Activated CD4-positive, alpha-beta T cell treated with anti-CD3 and anti-CD28 coated beads, Interleukin-2, Interleukin-4, amounts not matched to agents 100 ng/mL and 50 ng/mL, durations not matched to agents 16 hours and 8 hours (primary cell): ENCODE measurements at regions not wholly inside any gene's neighbourhood (a gene's known extent, or its start where the extent isn't known, plus 50 kb on each side); places are given as distances from the start of the nearest gene placed in this dataset.
A peak's percentile ranks its signal among the peaks of the same experiment; 100 is the strongest.

Experiments used
- DNase-seq: peaks from one replicate; pipeline ENCODE4 v3.0.0-alpha.2; 2020; ENCODE audit warnings: low spot score

DNA sequence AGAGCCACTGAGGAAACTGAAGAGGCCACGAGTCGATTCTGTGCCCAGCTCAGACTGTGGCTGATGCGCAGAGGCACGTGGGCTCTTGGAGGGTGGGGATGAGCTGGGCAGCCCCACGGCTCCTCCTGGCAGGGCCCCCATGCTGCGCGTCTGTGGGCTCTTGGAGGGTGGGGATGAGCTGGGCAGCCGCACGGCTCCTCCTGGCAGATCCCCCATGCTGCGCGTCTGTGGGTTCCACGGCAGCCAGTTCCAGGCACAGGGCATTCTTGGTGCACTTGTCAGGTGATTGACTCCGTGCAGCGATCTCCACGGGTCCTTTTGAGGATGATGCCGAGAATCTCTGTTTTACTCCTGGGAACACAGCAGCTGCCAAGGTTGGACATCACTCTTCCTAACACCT, 138.1 kb upstream of the ZNF236 start:
- DNase-seq, result no peak

DNA sequence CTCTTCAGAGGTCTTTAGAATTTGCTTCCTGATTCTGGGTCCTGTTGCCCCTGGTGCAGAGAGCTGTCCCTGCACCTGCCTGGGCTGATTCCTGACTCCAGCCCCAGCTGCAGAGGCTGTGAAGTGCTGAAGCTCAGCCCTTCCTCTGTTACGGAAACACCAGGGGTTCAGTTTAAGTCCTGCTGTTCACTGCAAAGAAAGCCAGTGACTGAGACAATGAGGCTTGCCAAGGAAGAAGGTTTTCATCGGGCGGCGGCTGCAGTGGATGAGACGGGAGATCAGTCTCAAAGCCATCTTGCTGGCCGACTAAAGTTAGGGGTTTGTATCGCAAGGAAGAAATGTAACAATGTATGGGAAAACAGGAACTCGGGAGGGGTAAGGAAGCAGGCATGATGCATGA, 142.4 kb upstream of the ZNF236 start:
- no peak for DNase-seq

DNA sequence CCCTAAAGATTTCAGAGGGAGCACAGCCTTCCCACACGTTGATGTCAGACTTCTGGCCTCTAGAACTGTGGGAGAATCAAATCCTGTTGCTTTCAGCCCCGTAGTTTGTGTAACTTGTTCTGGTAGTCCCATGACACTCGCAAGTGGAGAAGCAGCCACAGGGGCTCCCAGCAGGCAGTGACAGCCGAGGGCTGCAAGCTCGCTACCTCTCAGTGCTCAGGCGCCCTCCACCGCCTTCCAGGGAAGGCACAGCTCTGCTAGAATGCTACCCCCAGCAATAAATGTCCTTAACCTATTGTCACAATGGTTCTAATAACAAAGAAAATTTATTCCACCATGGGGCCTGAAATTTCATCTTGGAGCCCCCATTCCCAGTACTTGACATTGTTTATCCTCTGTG, 143.1 kb upstream of the ZNF236 start:
- DNase-seq, result no peak

DNA sequence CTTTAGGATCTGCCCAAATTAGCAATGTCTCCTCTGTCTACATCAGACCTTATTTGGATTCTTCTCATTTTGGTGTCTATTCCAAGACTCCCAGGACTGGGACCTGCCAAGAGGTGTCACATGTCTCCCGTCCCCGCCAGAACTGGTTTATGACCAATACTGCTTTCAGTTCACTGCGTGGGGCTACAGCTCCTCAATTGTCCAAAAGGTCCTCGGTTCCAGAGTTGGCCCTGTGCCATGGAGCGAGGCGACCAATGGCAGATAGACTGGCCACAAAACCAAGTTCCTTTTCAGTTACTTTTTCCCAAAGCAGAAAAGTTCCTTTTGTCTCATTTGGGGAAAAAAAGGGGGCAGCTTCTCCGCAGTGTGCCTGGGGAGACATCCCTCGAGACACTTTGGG, 144.1 kb upstream of the ZNF236 start:
- DNase-seq, result no peak

DNA sequence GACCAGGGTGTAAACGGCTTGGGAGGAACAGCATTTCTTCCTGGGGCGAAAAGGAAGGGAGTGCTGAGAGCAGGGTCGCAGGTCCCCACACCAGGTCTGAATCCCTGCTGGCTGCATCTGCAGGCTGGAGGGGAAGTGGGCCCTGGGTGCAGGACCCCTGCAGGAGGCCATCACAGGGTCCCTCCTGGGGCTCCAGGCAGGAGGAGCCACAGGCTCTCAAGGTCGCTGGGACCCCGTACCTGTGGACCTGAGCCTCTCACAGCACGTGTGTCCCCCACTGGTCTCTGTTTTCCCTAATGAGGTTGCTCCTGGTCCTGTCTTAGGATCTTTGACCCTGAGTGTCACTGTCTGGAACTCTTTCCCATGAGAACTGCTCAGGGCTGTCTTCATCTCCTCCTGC, 147.8 kb upstream of the ZNF236 start:
- no peak for DNase-seq

DNA sequence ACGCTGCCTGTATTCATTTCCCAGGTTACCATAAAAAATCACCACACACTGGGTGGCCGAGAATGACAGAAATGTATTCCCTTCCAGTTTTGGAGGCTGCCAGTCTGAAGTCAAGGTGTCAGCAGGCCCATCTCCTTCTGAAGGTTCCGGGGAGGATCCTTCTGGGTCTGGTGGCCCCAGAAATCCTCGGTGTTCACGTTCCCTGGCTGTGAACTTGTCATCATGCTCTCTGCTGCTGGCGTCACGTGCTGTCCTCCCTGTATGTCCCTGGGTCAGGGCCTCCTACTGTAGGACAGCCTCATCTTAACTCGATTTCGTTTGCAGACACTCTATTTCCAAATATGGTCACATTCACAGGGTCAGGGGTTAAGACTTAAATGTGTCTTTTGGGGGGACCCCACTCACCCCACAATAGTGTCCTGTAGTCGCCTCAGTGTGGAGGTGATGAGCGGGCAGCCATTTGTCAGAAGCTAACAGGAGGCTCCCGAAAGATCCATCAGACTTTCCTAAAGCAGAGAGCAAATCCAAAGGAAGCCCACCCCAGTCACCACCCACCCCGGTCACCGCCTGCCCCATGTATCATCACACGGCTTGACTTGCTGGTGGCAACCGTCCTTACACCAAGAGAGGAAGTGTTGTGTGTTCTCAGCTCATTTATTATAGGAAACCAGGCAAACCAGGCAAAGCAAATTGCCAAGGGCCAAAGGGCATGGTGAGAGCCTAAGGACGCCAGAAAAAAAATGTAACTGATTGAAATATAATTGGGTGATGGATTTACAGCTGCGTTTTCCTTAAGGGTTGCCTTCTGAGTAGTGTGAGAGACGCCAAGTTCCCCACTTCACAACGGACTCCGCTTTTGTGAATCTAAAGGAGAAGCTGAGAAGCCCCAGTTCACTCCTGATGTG, 148.8 kb upstream of the ZNF236 start:
- no peak for DNase-seq

DNA sequence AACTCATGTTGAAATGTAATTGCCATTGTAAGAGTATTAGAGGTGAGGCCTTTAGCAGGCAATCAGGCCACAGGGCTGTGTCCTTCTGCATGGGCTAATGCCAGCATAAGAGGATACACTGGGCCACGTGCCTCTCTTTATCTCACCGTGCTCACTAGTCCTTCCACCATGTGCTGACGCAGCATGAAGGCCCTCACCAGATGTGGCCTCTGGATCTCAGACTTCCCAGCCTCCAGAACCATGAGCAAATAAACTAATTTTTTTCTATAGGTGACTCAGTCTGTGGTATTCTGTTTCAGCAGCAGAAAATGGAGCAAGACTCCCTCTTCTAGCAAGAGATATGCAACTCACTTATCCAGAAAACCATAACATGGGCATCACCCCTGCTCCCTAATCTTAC, 149.7 kb upstream of the ZNF236 start:
- no peak for DNase-seq

DNA sequence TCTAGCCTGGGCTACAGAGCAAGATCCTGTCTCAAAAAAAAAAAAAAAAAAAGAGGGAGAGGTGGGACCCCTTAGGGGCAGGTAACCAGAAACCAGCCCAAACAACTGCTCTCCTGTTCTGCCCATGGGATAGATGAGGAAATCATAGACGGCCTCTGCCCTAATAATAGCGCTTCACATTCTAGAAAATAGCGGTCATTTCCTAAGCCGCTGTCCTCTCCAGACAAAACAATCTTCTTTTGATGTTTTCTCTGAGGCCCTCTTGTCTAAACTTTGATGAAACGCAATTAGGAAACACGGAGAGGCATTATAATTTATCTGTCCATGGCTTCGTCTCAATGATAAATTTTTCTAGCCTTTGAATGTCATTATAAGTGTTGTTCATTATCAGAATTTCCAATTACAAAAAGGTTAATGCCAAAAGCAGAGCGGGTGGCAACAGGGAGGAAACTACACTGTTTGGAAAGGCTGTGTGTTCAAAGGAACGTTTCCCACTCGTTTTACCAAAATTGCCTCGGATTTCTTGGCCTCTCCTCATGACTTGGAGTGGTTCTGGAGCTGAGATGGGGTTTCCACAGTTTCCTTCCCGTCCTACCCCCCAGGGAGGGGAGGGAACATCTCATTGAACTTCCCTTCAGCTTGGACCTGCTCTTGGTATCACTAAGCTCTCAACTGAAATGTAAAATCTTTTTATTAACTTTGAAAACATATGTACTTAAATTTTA, 151.6 kb upstream of the ZNF236 start:
- no peak for DNase-seq

DNA sequence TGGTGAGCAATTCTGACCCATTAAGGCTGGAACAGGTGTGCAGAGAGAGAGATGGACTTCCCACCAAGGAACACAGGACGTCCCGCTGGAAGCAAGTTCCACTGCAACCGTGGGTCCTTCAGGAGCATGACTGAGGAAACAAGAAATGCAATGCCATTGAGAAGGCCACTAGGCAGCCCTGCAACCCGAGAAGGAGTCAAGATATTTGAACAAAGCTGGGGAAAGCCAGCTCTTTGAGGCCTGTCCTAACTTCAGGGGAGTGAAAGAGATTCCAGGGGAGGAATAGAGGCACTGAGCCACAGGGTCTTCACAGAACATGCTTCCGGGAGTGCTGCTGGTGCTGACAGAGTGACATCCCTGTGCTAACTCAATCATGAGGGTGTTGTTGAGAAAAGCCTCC, 153.8 kb upstream of the ZNF236 start:
- no peak for DNase-seq

DNA sequence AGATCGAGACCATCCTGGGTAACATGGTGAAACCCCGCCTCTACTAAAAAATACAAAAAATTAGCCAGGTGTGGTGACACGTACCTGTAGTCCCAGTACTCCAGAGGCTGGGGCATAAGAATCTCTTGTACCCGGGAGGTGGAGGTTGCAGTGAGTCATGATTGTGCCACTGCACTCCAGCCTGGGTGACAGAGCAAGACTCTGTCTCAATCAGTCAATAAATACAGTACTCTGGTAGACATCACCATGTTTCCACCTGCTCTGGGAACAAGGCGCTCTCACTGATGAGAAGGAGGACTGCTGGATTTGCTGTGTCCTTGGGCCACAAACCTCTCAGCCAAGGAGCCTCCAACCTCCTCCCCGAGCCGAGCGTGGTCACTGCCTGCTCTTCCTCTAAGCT, 154.2 kb upstream of the ZNF236 start:
- DNase-seq, result no peak

DNA sequence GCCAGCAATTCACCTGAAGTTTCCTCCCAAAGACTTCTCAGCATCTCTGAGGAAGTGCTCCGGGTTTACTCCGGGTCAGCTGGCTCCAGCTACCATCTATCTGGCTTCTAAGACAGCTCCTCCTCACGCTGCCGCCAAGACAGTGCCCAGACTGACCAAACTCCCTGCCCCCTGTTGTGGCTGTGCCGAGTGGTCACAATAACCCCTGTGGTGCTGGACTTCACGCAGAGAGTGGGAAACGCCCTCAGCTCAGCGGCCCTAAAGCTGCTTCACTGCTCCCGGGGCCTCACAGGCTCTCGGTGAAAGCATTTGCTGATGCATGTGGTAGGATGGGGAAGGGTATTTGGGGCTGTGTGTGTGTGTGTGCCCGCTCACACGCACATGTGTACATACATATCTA, 154.8 kb upstream of the ZNF236 start:
- no peak for DNase-seq

DNA sequence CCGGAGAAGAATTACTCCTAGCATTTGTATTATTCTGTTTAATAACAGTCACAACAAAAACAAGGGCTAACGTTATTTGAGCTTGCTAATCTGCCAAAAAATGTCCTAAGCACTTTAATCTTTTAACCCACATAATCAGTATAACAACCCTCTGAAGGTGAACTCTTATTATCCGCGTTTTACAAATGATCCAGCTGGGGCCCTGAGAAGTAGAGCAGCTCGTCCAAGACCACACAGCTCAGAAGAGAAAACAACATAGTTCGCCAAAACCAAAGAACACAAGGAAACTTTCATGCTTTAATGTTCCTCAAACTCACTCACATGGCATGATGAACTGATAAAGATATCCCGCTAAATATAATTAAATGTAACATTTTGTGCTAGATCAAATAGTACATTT, 159.7 kb upstream of the ZNF236 start:
- no peak for DNase-seq

DNA sequence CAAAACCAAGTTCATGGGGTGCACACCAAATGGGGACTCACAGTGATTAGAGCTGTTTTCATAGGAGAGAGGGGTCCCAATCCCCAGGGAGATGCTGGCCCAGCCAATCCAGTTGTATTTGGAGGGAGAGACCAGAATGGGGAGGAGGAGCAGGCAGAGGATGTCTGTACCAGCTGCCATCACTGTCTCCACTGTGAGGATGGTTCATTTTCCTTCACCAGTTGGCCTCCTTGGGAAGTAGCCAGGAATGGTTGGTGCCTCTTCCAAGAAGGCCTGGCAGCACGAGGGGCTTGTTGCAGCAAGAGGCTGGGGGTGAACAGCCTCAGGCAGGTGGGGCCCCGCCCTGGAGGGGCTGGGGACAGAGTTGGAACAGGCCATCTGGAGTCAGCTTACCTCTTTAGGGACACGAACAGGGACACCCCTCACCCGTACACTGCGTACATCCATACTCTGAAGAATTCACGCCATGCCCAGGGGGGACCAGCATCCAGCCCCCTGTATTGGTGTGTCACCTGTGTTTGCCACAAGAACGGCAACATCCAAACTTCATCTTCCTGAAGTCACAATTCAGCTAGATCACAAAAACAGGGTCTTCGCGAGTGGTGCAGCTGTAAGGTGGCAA, 161.7 kb upstream of the ZNF236 start:
- no peak for DNase-seq

DNA sequence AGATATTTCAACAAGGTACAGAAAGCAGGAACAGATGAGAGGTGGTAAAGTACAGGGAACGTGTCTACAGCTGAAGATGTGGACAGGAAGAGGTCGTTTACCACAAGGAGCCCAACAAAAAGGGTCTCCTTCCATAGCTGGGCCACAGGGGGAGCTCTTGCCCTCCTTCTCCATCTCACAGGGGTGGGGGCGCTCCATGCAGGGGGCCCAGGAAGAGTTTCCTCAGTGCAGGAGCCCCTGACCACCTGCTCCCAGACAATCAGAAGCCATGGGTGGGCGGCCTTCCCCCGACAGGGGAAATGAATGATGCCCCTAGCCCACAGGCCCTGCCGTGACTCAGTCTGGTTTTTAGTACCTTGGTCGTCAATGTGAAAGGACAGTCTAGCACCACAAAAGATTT, 163.6 kb upstream of the ZNF516 start:
- DNase-seq, result peak; percentile 15

DNA sequence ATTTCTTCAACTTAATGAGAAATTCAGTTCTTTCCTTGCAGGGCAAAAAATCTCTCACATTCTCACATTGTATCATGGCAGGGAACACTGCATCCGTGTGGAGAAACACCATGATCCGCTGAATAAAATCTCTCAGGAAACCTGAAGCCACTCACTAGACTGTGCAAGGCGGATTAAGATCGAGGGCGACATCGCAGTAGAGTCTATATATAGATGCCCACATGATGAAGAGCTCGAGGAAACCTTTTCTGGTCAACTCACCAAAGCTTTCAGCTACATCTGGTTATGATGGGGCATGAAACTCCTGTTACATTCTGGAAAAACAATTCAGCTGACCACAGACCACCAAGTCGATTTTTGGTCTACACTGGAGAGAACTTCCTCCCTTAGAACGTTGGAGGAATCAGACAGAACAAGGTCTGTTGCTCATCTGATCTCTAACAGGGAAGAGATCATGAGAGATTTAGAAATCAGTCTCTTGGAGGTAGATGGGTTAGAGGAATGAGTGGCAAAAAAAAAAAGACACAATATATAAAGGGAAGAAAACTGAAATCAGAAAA, 162.9 kb upstream of the ZNF516 start:
- DNase-seq, result peak; percentile 9

DNA sequence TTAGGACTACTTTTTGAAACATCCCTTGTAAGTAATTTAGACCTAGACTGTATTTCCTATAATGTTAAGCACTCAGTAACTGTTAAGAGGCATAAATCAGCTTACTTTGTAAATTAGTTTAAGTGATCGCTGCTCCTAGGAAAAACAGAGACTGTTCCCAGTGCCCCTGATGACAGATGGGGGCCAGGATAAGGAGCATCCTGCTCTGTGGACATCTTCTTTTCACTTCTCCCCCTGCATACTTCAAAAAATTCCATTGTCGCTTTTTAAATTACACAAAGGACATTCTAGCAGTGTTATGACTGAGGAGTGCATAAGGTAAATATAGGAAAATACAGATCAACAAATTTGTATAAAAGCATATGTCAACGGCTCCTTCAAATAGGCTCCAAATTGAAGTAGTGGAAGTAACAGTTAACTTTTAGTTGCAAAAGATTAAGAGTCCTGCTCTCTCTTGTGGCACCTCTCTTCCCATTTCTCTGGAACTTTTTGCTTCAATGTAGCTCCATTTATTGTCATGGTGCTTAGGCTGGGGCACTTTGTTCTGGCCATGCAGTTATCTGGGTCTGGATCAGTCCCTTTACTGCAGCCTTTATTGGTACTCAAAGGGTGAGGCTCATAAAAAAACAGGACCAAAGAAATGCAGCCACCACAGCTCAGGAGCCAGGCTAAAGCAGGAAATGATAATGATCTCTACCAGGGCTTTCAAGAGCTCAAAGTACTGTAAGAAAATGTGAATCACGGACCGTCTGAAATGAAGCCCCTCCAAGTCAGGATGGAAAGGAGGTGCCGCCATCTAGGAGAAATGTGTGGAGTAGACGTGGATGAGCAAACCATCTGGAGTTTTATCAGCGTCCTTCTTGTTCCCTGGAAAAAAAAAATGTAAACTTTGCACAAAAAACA, 162.1 kb upstream of the ZNF516 start:
- DNase-seq, result no peak

DNA sequence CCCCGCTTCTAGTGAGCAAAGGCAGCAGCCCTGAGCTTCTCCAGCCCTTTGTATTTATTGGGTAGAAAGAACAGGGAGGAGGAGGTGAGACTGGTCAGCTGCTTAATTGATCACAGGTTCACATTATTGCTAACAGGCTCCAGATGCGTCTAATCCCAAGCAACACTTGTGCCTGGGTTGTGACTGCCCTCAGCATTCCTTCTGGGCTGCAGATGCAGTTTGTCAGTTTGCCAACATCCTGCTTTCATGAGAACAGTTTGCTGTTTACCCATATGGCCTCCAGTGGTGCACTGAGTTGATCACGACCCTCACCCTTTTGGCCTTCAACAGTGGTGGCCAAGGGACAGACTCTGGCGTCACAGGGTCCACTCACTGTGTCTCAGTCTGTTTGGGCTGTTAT, 159.5 kb upstream of the ZNF516 start:
- no peak for DNase-seq

DNA sequence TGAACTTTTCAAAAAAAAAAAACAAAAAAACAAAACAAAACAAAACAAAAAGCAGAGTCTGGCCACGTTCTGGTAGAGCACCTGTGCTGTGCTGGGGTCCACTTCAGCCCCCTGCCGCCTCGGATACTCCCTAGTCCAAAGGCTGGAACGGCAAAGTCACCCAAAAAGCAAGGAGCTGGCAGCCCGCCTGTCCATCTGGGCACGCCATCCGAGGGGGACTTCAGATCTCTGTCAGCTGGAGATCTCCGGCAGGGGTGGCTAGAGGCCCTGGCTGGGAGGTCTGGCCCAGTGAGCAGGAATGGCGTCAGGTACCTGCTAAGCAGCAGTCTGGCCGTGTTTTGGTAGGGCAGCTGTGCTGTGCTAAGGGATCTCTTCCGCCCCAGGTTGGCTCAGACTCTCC, 152.3 kb upstream of the ZNF516 start:
- no peak for DNase-seq

DNA sequence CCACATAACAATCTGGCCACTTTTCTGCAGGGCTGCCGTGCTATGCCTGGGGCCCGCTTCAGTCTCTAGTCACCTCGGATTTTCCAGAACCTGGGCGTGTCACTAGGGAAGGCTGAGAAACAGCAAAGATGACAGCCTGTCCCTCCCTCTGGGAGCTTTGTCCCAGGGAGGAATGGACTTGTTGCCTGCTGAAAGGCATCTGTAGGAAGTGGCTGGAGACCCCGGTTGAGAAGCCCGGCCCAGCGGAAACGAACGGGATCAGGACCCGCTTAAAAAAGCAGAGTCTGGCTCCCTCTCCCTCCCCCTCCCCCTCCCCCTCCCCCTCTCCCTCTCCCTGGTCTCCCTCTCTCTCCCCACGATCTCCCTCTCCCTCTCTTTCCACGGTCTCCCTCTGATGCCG, 149.5 kb upstream of the ZNF516 start:
- DNase-seq, result no peak

DNA sequence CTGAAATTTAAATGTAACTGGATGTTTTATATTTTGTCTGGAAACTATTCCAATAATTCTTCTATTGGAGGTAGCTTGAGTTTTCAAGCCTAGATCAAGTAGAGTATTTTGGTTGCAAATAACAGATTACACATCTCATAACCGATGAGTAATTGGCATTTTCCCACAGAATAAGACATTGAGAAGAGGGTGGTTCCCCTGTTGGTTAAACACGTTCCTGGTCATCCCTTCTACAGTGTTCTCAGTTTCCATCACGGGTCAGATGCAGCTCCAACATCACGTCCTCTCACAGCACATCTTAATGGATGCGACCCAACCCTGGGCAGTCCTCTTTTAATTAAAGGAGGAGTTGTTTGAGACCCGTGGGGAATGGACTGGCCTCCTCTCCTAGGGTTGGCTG, 149.0 kb upstream of the ZNF516 start:
- DNase-seq, result peak; percentile 24

DNA sequence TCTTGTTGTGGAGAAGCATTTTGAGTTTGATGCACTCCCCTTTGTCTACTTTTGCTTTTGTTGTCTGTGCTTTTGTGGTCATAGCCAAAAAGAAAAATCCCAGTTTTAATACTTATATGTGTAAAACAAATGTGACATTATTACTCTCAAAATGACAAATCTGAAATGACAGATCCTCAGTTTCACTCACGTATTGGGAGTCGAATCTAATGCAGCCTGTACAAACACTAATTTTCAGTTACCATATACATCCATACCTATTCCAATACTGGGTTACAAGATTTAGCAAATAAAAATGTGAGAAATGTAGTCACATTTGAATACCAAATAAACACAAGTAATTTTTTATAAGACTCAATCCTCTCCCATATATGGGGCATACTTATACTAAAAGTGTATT, 148.2 kb upstream of the ZNF516 start:
- no peak for DNase-seq

DNA sequence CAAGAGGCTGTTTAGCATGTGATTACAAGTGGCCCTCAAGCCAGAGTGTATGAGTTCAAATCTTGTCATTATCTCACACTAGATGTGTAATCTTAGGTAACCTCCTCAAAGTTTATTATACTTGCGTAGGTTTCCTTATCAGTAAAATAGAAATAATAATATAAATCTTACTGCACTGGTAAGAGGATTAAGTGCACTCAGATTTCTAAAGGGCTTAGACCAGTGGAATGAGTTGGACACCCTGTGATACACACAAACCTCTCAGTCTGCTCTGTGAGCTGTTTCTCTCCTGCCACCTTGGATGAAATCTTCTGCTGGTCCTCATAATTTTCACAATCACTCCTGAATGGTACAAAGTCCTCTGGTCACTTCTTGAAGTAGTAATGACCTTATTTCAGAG, 145.4 kb upstream of the ZNF516 start:
- no peak for DNase-seq
